GM23338 (cell line): ENCODE measurements at regions not wholly inside any gene's neighbourhood (a gene's known extent, or its start where the extent isn't known, plus 50 kb on each side); places are given as distances from the start of the nearest gene placed in this dataset.
"Not testable (repeated sequence)": the region's sequence is repeated elsewhere in the genome, so short reads cannot be mapped to it uniquely, and the experiment has no call there.

Experiments used
- ATAC-seq: fragments of 200-7000 bp; cut with Tn5 transposase; 3 replicates; pipeline ENCODE4 v1.9.1; 2020
- DNase-seq: peaks from one replicate; pipeline ENCODE4 v3.0.0-alpha.2; 2015; ENCODE audit warnings: low spot score
- H2AFZ ChIP-seq: fragments of 200-600 bp; sonication (generic); 2 replicates; pipeline ENCODE4 v1.8.0; 2016; ENCODE audit warnings: antibody characterized with exemption, mild to moderate bottlenecking, moderate library complexity
- H3F3A ChIP-seq: fragments of 200-600 bp; sonication (generic); replicated peaks from 2 replicates; pipeline ENCODE4 v1.8.0; 2017; ENCODE audit warnings: antibody characterized with exemption, mixed run types, low read depth
- H3K27ac ChIP-seq: fragments of 200-600 bp; sonication (generic); 2 replicates; pipeline ENCODE4 v1.6.1; 2016; ENCODE audit warnings: low read depth
- H3K27me3 ChIP-seq: fragments of 200-600 bp; sonication (generic); 2 replicates; pipeline ENCODE4 v1.8.0; 2016; ENCODE audit warnings: mild to moderate bottlenecking, mixed run types, moderate library complexity; ENCODE audit not compliant: insufficient read depth
- H3K36me3 ChIP-seq: fragments of 200-600 bp; sonication (generic); 2 replicates; pipeline ENCODE4 v1.8.0; 2016; ENCODE audit warnings: mild to moderate bottlenecking; ENCODE audit not compliant: insufficient read depth
- H3K4me1 ChIP-seq: fragments of 200-600 bp; sonication (generic); 2 replicates; pipeline ENCODE4 v1.8.0; 2016; ENCODE audit warnings: mild to moderate bottlenecking, moderate library complexity; ENCODE audit not compliant: insufficient read depth
- H3K4me2 ChIP-seq: fragments of 200-600 bp; sonication (generic); 2 replicates; pipeline ENCODE4 v1.7.1; 2017; ENCODE audit warnings: mixed run types
- H3K4me3 ChIP-seq: fragments of 200-600 bp; sonication (generic); 2 replicates; pipeline ENCODE4 v1.6.1; 2016; ENCODE audit warnings: mixed run types
- H3K79me2 ChIP-seq: fragments of 200-600 bp; sonication (generic); replicated peaks from 2 replicates; pipeline ENCODE4 v1.8.0; 2017; ENCODE audit warnings: mild to moderate bottlenecking; ENCODE audit not compliant: insufficient read depth
- H3K9me2 ChIP-seq: fragments of 200-600 bp; sonication (generic); 2 replicates; pipeline ENCODE4 v1.8.0; 2017; ENCODE audit not compliant: insufficient read depth
- H4K20me1 ChIP-seq: fragments of 200-600 bp; sonication (generic); replicated peaks from 2 replicates; pipeline ENCODE4 v1.8.0; 2017; ENCODE audit warnings: mild to moderate bottlenecking; ENCODE audit not compliant: insufficient read depth
- H3K27ac Mint-ChIP-seq: 2 replicates; pipeline ENCODE4 v1.8.0; 2020; ENCODE audit warnings: inconsistent platforms, mild to moderate bottlenecking, moderate library complexity, mixed read lengths
- H3K27me3 Mint-ChIP-seq: 3 replicates; pipeline ENCODE4 v1.8.0; 2022; ENCODE audit warnings: low read depth, mild to moderate bottlenecking, moderate library complexity, mixed read lengths, inconsistent platforms; ENCODE audit not compliant: insufficient read depth, poor library complexity
- H3K36me3 Mint-ChIP-seq: 3 replicates; pipeline ENCODE4 v1.8.0; 2021; ENCODE audit warnings: low read depth, mild to moderate bottlenecking, inconsistent platforms, moderate library complexity, mixed read lengths
- H3K4me1 Mint-ChIP-seq: 3 replicates; pipeline ENCODE4 v1.8.0; 2020; ENCODE audit warnings: mild to moderate bottlenecking, inconsistent platforms, mixed read lengths
- H3K4me3 Mint-ChIP-seq: 3 replicates; pipeline ENCODE4 v1.8.0; 2021; ENCODE audit warnings: moderate library complexity, mild to moderate bottlenecking, inconsistent platforms, mixed read lengths
- H3K9me3 Mint-ChIP-seq: 3 replicates; pipeline ENCODE4 v1.8.0; 2020; ENCODE audit warnings: moderate library complexity, mild to moderate bottlenecking, inconsistent platforms, mixed read lengths
- CREB1 ChIP-seq: fragments of 250-450 bp; sonication (Bioruptor Pico); IDR thresholded peaks from 2 replicates; pipeline ENCODE4 v1.5.0; 2020; ENCODE audit warnings: low read depth, mild to moderate bottlenecking, moderate library complexity
- ETS1 ChIP-seq: IDR thresholded peaks from 2 replicates; pipeline ENCODE4 v1.6.1; 2016; ENCODE audit warnings: antibody characterized with exemption
- EZH2 ChIP-seq: fragments of 200-600 bp; sonication (generic); IDR thresholded peaks from one replicate; pipeline ENCODE4 v1.8.0; 2017; ENCODE audit warnings: antibody characterized with exemption, mild to moderate bottlenecking, low read depth; ENCODE audit not compliant: unreplicated experiment
- EZH2phosphoT487 ChIP-seq: fragments of 200-600 bp; sonication (generic); IDR thresholded peaks from one replicate; pipeline ENCODE4 v1.8.1; 2018; ENCODE audit warnings: antibody characterized with exemption; ENCODE audit not compliant: unreplicated experiment
- JUNB ChIP-seq: IDR thresholded peaks from one replicate; pipeline ENCODE4 v1.6.1; 2016; ENCODE audit warnings: antibody characterized with exemption; ENCODE audit not compliant: unreplicated experiment
- NANOG ChIP-seq: IDR thresholded peaks from 2 replicates; pipeline ENCODE4 v1.6.1; 2016; ENCODE audit warnings: antibody characterized with exemption, borderline replicate concordance
- POLR2AphosphoS5 ChIP-seq: IDR thresholded peaks from 2 replicates; pipeline ENCODE4 v1.6.1; 2016; ENCODE audit warnings: antibody characterized with exemption, low read depth
- STAT1 ChIP-seq: IDR thresholded peaks from one replicate; pipeline ENCODE4 v1.6.1; 2016; ENCODE audit warnings: antibody characterized with exemption; ENCODE audit not compliant: unreplicated experiment
- ZNF114 ChIP-seq: fragments of 250-450 bp; sonication (Bioruptor Pico); IDR thresholded peaks from 2 replicates; pipeline ENCODE4 v1.5.0; 2020; ENCODE audit warnings: mild to moderate bottlenecking, moderate library complexity
- TF ChIP-seq, protein P1 (sequence below): IDR thresholded peaks from one replicate; pipeline ENCODE4 v1.6.1; 2018; ENCODE audit warnings: antibody characterized with exemption; ENCODE audit not compliant: unreplicated experiment
- TF ChIP-seq, protein P2 (sequence below): fragments of 250-450 bp; sonication (Bioruptor Pico); IDR thresholded peaks from 2 replicates; pipeline ENCODE4 v1.5.0; 2020; ENCODE audit warnings: mild to moderate bottlenecking, moderate library complexity

DNA sequence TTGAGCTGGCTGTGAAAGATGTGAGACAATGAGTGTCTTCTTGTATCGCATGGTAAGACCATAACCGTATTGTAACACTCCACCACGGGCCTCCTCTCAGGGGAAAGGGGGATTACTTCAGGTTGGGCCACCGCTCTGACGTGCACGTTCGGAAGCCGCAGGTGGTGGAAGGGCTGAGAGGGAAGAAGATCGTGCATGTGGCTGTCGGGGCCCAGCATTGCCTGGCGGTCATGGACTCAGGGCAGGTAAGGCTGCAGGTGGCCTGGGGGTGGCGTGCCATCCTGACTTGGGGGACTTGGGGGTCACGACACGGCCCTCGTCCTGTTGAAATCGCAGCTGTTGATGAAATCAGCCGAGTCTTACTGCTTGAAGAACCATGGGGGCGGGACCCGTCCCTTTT, 87.3 kb upstream of the FAN1 start:
- ATAC-seq, result peak; percentile 55; the same call in 2 of the 3 replicates
- no peak for TF ChIP-seq ZNF114 (CRISPR knock-in tag)
- no peak for TF ChIP-seq NANOG
- TF ChIP-seq, protein P1, sequence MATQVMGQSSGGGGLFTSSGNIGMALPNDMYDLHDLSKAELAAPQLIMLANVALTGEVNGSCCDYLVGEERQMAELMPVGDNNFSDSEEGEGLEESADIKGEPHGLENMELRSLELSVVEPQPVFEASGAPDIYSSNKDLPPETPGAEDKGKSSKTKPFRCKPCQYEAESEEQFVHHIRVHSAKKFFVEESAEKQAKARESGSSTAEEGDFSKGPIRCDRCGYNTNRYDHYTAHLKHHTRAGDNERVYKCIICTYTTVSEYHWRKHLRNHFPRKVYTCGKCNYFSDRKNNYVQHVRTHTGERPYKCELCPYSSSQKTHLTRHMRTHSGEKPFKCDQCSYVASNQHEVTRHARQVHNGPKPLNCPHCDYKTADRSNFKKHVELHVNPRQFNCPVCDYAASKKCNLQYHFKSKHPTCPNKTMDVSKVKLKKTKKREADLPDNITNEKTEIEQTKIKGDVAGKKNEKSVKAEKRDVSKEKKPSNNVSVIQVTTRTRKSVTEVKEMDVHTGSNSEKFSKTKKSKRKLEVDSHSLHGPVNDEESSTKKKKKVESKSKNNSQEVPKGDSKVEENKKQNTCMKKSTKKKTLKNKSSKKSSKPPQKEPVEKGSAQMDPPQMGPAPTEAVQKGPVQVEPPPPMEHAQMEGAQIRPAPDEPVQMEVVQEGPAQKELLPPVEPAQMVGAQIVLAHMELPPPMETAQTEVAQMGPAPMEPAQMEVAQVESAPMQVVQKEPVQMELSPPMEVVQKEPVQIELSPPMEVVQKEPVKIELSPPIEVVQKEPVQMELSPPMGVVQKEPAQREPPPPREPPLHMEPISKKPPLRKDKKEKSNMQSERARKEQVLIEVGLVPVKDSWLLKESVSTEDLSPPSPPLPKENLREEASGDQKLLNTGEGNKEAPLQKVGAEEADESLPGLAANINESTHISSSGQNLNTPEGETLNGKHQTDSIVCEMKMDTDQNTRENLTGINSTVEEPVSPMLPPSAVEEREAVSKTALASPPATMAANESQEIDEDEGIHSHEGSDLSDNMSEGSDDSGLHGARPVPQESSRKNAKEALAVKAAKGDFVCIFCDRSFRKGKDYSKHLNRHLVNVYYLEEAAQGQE, result no peak
- no peak for TF ChIP-seq EZH2
- TF ChIP-seq EZH2phosphoT487, result no peak
- TF ChIP-seq CREB1 (CRISPR knock-in tag), result no peak
- TF ChIP-seq ETS1, result no peak
- no peak for TF ChIP-seq STAT1
- no peak for TF ChIP-seq POLR2AphosphoS5
- TF ChIP-seq JUNB, result no peak
- TF ChIP-seq, protein P2, sequence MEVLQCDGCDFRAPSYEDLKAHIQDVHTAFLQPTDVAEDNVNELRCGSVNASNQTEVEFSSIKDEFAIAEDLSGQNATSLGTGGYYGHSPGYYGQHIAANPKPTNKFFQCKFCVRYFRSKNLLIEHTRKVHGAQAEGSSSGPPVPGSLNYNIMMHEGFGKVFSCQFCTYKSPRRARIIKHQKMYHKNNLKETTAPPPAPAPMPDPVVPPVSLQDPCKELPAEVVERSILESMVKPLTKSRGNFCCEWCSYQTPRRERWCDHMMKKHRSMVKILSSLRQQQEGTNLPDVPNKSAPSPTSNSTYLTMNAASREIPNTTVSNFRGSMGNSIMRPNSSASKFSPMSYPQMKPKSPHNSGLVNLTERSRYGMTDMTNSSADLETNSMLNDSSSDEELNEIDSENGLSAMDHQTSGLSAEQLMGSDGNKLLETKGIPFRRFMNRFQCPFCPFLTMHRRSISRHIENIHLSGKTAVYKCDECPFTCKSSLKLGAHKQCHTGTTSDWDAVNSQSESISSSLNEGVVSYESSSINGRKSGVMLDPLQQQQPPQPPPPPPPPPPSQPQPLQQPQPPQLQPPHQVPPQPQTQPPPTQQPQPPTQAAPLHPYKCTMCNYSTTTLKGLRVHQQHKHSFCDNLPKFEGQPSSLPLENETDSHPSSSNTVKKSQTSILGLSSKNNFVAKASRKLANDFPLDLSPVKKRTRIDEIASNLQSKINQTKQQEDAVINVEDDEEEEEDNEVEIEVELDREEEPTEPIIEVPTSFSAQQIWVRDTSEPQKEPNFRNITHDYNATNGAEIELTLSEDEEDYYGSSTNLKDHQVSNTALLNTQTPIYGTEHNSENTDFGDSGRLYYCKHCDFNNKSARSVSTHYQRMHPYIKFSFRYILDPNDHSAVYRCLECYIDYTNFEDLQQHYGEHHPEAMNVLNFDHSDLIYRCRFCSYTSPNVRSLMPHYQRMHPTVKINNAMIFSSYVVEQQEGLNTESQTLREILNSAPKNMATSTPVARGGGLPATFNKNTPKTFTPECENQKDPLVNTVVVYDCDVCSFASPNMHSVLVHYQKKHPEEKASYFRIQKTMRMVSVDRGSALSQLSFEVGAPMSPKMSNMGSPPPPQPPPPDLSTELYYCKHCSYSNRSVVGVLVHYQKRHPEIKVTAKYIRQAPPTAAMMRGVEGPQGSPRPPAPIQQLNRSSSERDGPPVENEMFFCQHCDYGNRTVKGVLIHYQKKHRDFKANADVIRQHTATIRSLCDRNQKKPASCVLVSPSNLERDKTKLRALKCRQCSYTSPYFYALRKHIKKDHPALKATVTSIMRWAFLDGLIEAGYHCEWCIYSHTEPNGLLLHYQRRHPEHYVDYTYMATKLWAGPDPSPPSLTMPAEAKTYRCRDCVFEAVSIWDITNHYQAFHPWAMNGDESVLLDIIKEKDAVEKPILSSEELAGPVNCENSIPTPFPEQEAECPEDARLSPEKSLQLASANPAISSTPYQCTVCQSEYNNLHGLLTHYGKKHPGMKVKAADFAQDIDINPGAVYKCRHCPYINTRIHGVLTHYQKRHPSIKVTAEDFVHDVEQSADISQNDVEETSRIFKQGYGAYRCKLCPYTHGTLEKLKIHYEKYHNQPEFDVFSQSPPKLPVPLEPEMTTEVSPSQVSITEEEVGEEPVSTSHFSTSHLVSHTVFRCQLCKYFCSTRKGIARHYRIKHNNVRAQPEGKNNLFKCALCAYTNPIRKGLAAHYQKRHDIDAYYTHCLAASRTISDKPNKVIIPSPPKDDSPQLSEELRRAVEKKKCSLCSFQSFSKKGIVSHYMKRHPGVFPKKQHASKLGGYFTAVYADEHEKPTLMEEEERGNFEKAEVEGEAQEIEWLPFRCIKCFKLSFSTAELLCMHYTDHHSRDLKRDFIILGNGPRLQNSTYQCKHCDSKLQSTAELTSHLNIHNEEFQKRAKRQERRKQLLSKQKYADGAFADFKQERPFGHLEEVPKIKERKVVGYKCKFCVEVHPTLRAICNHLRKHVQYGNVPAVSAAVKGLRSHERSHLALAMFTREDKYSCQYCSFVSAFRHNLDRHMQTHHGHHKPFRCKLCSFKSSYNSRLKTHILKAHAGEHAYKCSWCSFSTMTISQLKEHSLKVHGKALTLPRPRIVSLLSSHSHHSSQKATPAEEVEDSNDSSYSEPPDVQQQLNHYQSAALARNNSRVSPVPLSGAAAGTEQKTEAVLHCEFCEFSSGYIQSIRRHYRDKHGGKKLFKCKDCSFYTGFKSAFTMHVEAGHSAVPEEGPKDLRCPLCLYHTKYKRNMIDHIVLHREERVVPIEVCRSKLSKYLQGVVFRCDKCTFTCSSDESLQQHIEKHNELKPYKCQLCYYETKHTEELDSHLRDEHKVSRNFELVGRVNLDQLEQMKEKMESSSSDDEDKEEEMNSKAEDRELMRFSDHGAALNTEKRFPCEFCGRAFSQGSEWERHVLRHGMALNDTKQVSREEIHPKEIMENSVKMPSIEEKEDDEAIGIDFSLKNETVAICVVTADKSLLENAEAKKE (CRISPR knock-in tag), result no peak
- Mint-ChIP-seq H3K27me3 (peaks cover 2% of the 10 kb centered on the region), H3K9me3 (no peaks in the 10 kb centered on the region), H3K4me1 (no peaks in the 10 kb centered on the region), H3K4me3 (no peak overlapping the region), H3K27ac (no peak overlapping the region), H3K36me3 (no peaks in the 10 kb centered on the region; the same call in 2 of the 3 replicates)
- H3K27ac ChIP-seq, result no peak overlapping the region
- H3K36me3 ChIP-seq, result no peaks in the 10 kb centered on the region
- H3K27me3 ChIP-seq, result no peaks in the 10 kb centered on the region
- no peaks in the 10 kb centered on the region for H3F3A ChIP-seq
- no peaks in the 10 kb centered on the region for H3K79me2 ChIP-seq
- DNase-seq, result peak; percentile 12
- no peak overlapping the region for H2AFZ ChIP-seq
- no peak overlapping the region for H3K4me2 ChIP-seq
- no peaks in the 10 kb centered on the region for H3K4me1 ChIP-seq
- H3K4me3 ChIP-seq, result no peak overlapping the region
- no peaks in the 10 kb centered on the region for H4K20me1 ChIP-seq
- no peaks in the 10 kb centered on the region for H3K9me2 ChIP-seq

GRCh38 chr15:30823068-30823813, 80.5 kb upstream of the FAN1 start:
- not testable (repeated sequence) for H4K20me1 ChIP-seq, H3K4me1 ChIP-seq, H3F3A ChIP-seq, H3K9me2 ChIP-seq, H3K4me2 ChIP-seq, H3K4me3 ChIP-seq, H3K79me2 ChIP-seq, H2AFZ ChIP-seq, H3K9me3 Mint-ChIP-seq, H3K27ac ChIP-seq, H3K27me3 ChIP-seq, DNase-seq, H3K36me3 Mint-ChIP-seq, H3K36me3 ChIP-seq, H3K27me3 Mint-ChIP-seq
- H3K4me1 Mint-ChIP-seq, result peaks cover 11% of the 10 kb centered on the region
- ATAC-seq, result peak; percentile 77
- H3K4me3 Mint-ChIP-seq, result peak overlapping the region; percentile 54
- peak overlapping the region; percentile 85 for H3K27ac Mint-ChIP-seq
